Mucosa of rectum (tissue), 2 donors: ENCODE measurements at regions not wholly inside any gene's neighbourhood (a gene's known extent, or its start where the extent isn't known, plus 50 kb on each side); places are given as distances from the start of the nearest gene placed in this dataset.

Experiments used
- H3K27ac ChIP-seq, 2 donors: one replicate each; pipeline ENCODE4 v1.7.0; 2013; ENCODE audit warnings: inconsistent platforms in 2 of 2, low read depth in 2 of 2, low read length in 2 of 2
- H3K27me3 ChIP-seq, 2 donors: one replicate each; pipeline ENCODE4 v1.7.0; 2013; ENCODE audit warnings: low read length in 2 of 2; ENCODE audit not compliant: control insufficient read depth in 2 of 2, insufficient read depth in 2 of 2
- H3K36me3 ChIP-seq, 2 donors: one replicate each; pipeline ENCODE4 v1.7.0; 2013; ENCODE audit warnings: low read length in 2 of 2; ENCODE audit not compliant: control insufficient read depth in 2 of 2, insufficient read depth in 2 of 2
- H3K4me1 ChIP-seq, 2 donors: one replicate each; pipeline ENCODE4 v1.7.0; 2013; ENCODE audit warnings: low read length in 2 of 2, mild to moderate bottlenecking in 1 of 2; ENCODE audit not compliant: control insufficient read depth in 2 of 2, insufficient read depth in 2 of 2
- H3K4me3 ChIP-seq, 2 donors: one replicate each; pipeline ENCODE4 v1.7.0; 2013; ENCODE audit warnings: low read length in 2 of 2
- H3K9ac ChIP-seq, 2 donors: one replicate each; pipeline ENCODE4 v1.7.0; 2013; ENCODE audit warnings: low read length in 2 of 2, low read depth in 1 of 2, mild to moderate bottlenecking in 1 of 2
- H3K9me3 ChIP-seq, 2 donors: one replicate each; pipeline ENCODE4 v1.7.0; 2013; ENCODE audit warnings: low read length in 2 of 2; ENCODE audit not compliant: control insufficient read depth in 2 of 2
- donor health status: healthy.
- donor health status: Normal muscosa, but diverticular disease.

DNA sequence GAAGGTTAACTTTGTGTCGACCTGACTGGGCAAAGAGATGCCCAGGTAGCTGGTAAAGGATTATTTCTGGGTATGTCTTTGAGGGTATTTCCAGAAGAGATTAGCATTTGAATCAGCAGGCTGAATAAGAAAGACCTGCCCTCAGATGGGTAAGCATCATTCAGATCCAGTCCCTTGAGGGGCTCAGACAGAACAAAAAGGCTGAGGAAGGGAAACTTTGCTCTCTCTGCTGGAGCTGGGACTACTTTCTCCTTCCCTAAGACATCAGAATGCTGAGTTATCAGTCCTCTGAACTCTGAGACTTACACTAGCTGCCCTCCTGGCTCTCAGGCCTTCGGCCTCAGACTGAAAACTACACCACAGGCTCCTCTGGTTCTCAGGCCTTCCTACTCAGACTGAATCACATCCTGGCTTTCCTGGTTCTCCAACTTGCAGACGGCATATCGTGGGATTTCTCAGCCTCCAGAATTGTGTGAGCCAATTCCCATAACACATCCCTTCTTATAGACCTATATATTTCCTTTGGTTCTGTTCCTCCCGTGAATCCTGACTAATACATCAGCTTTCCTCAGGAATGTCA is 982.9 kb downstream of the TUSC7 start:
- H3K36me3 ChIP-seq, result no peaks in the 10 kb centered on the region
- no peak overlapping the region for H3K9ac ChIP-seq
- no peaks in the 10 kb centered on the region for H3K4me1 ChIP-seq
- H3K4me3 ChIP-seq, result no peak overlapping the region
- H3K27ac ChIP-seq, result no peak overlapping the region
- no peaks in the 10 kb centered on the region for H3K27me3 ChIP-seq
- H3K9me3 ChIP-seq, result no peaks in the 10 kb centered on the region

DNA sequence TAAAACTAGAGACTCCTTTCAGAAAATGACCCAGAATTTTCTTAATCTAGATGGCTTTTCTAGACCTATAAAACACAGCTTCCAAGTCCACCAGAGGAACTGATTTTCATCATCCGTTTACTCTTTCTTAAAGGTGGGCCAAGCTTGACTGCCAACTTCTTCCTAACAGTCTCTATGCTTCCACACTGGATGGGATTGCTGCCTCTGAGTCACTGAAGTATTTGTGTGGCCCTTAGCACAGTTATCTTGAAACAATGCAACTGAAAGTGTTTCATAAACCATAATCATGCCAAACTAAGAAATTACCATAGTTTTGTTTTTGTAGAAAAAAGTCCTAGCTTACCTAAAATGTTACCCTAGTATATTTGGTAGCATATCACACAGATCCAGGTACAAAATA is 985.7 kb downstream of the TUSC7 start:
- H3K4me3 ChIP-seq, result no peak overlapping the region
- H3K9me3 ChIP-seq, result no peaks in the 10 kb centered on the region

GRCh38 chr3:117695871-117696645 is 986.5 kb downstream of the TUSC7 start:
- no peak overlapping the region for H3K4me3 ChIP-seq
- no peak overlapping the region for H3K27ac ChIP-seq
- H3K36me3 ChIP-seq, result no peaks in the 10 kb centered on the region
- H3K27me3 ChIP-seq, result no peaks in the 10 kb centered on the region
- no peaks in the 10 kb centered on the region for H3K9me3 ChIP-seq
- H3K4me1 ChIP-seq, result no peaks in the 10 kb centered on the region
- no peak overlapping the region for H3K9ac ChIP-seq

More for the DNA sequence above, 985.7 kb downstream of the TUSC7 start:
- Histone ChIP-seq H3K4me1 (no peaks in the 10 kb centered on the region), H3K27ac (no peak overlapping the region), H3K27me3 (no peaks in the 10 kb centered on the region), H3K36me3 (no peaks in the 10 kb centered on the region), H3K9ac (no peak overlapping the region)

DNA sequence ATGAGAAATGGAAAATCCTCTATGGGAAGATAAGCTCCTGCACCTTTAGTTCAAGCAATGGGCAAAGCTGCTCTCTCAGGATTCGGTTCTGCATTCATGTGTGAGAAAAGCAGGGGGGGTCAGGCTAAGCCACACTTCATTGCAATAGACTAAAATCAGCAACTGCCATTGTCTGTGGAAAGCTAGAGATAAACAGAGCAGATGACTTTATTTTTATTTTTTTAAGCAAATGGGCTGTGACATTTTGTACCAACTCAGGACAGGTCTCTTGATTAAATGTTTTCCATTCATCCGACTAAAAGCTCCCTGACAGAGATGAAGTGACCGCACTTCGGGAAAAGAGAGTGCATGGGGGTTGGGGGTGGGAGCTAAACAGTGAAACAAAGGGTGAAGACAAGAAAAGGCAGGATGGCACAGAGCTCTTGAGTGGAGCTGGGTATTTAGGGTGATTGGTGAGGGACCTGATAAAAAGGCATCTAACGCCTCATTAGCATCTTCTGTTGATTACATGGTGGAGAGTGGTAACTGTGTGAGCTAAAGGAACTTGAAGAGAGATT is 987.4 kb downstream of the TUSC7 start:
- Histone ChIP-seq H3K27ac (no peak overlapping the region), H3K4me1 (no peaks in the 10 kb centered on the region), H3K27me3 (no peaks in the 10 kb centered on the region), H3K36me3 (no peaks in the 10 kb centered on the region), H3K9ac (no peak overlapping the region), H3K9me3 (no peaks in the 10 kb centered on the region), H3K4me3 (no peak overlapping the region)

GRCh38 chr3:117699058-117699457 is 989.5 kb downstream of the TUSC7 start:
- H3K4me1 ChIP-seq, result no peaks in the 10 kb centered on the region
- H3K4me3 ChIP-seq, result no peak overlapping the region
- no peaks in the 10 kb centered on the region for H3K36me3 ChIP-seq
- H3K27me3 ChIP-seq, result no peaks in the 10 kb centered on the region
- H3K9ac ChIP-seq, result no peak overlapping the region
- no peak overlapping the region for H3K27ac ChIP-seq
- H3K9me3 ChIP-seq, result no peaks in the 10 kb centered on the region

DNA sequence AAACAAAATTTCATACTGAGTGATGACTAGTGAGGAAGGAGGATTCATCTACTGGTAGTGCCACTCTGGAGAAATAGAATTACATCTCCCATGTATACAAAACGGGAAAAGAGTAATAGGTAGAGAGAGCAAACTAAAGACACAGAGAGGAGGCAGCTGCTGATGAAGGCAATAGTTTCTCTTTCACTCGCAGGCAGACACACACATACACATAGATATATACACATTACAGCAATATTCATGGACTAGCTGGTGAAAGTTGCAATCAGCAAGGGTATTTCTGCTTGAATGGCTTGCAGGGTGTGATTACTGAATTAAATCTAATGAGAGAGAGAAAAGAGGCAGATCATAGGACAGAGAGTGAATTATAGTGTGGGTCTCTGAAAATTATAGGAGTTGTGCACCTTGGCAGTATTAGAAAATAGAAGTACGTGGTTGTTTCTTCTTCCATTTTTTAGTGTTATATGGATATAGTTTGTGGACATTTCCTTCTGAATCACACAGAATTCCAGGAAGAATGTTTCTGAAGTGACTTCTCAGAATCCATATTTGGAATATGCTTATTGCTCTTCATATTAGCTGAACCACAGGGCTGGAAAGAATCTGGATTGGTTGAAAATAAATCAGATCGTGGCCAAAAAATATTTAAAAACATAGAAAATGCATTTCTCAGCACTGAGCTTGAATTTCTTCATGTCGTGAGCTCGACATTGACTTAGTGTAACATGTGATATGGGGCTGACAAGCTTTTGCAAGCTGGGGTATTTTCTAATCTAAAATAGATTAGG is 991.2 kb downstream of the TUSC7 start:
- Histone ChIP-seq H3K36me3 (no peaks in the 10 kb centered on the region), H3K4me1 (no peaks in the 10 kb centered on the region), H3K27me3 (no peaks in the 10 kb centered on the region), H3K4me3 (no peak overlapping the region), H3K9ac (no peak overlapping the region), H3K9me3 (no peaks in the 10 kb centered on the region), H3K27ac (no peak overlapping the region)

DNA sequence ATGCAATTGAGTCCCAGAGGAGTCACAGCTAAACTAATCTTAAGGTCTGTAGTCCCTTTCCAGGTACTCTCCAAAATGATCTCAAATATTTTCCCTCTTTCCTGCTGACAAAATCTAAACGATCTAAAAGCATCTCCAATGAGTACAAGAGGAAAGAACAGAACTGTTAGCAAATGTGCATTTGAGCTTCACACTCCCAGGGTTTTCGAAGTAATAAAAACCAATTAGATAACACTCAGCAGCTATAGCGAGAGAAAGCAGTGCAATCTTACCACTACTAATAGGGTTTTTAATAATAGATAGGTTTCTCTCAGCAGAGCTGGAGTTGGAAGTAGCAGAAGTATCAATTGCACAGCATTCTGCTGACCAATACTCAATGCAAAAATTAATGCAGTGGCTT is 995.4 kb downstream of the TUSC7 start:
- Histone ChIP-seq H3K9me3 (no peaks in the 10 kb centered on the region), H3K36me3 (no peaks in the 10 kb centered on the region)

GRCh38 chr3:117706037-117706436 is 996.5 kb downstream of the TUSC7 start:
- Histone ChIP-seq H3K27ac (no peak overlapping the region), H3K9ac (no peak overlapping the region), H3K4me3 (no peak overlapping the region), H3K27me3 (no peaks in the 10 kb centered on the region), H3K9me3 (no peaks in the 10 kb centered on the region), H3K36me3 (no peaks in the 10 kb centered on the region), H3K4me1 (no peaks in the 10 kb centered on the region)

More for the DNA sequence above, 995.4 kb downstream of the TUSC7 start:
- Histone ChIP-seq H3K4me1 (no peaks in the 10 kb centered on the region), H3K9ac (no peak overlapping the region), H3K4me3 (no peak overlapping the region), H3K27ac (no peak overlapping the region), H3K27me3 (no peaks in the 10 kb centered on the region)

GRCh38 chr3:117706756-117707155 is 997.2 kb downstream of the TUSC7 start:
- H3K27me3 ChIP-seq, result no peaks in the 10 kb centered on the region

GRCh38 chr3:117708601-117709000 is 999.0 kb downstream of the TUSC7 start:
- Histone ChIP-seq H3K9ac (no peak overlapping the region), H3K27me3 (no peaks in the 10 kb centered on the region), H3K9me3 (no peaks in the 10 kb centered on the region), H3K27ac (no peak overlapping the region), H3K4me1 (no peaks in the 10 kb centered on the region), H3K36me3 (no peaks in the 10 kb centered on the region), H3K4me3 (no peak overlapping the region)

More at GRCh38 chr3:117706756-117707155, 997.2 kb downstream of the TUSC7 start:
- H3K9ac ChIP-seq, result no peak overlapping the region
- no peaks in the 10 kb centered on the region for H3K4me1 ChIP-seq
- no peak overlapping the region for H3K27ac ChIP-seq
- H3K36me3 ChIP-seq, result no peaks in the 10 kb centered on the region
- H3K4me3 ChIP-seq, result no peak overlapping the region
- H3K9me3 ChIP-seq, result no peaks in the 10 kb centered on the region
